PC-3 (cell line): ENCODE measurements at regions not wholly inside any gene's neighbourhood (a gene's known extent, or its start where the extent isn't known, plus 50 kb on each side); places are given as distances from the start of the nearest gene placed in this dataset.

Source experiments
- EZH2 ChIP-seq: fragments of 300-600 bp; sonication (generic); IDR thresholded peaks from one replicate; pipeline ENCODE4 v1.6.1; 2017; ENCODE audit warnings: antibody characterized with exemption, mild to moderate bottlenecking, low read length; ENCODE audit not compliant: unreplicated experiment
- EZH2phosphoT487 ChIP-seq: fragments of 300-600 bp; sonication (generic); IDR thresholded peaks from 2 replicates; pipeline ENCODE4 v1.6.1; 2018; ENCODE audit warnings: mild to moderate bottlenecking, antibody characterized with exemption, low read length, borderline replicate concordance

GRCh38 chr15:39318231-39318630 is 262.6 kb upstream of the THBS1 start:
- TF ChIP-seq EZH2: no peak
- TF ChIP-seq EZH2phosphoT487: no peak
